Stomach (tissue), 8 donors: ENCODE measurements at regions not wholly inside any gene's neighbourhood (a gene's known extent, or its start where the extent isn't known, plus 50 kb on each side); places are given as distances from the start of the nearest gene placed in this dataset.

Experiments used
- DNase-seq, 2 donors: peaks; one replicate each; pipeline versions ENCODE4 v3.0.0 to v3.0.0-alpha.2; 2013 to 2019
- H3K27ac ChIP-seq, 5 donors: fragments of 200-600 bp in 4 of 5; sonication (generic) in 4 of 5; one replicate each; pipeline ENCODE4 v1.5.1; 2013 to 2019; ENCODE audit warnings: mild to moderate bottlenecking in 1 of 5, moderate library complexity in 1 of 5
- H3K27me3 ChIP-seq, 3 donors: fragments of 200-600 bp; sonication (generic); one replicate each; pipeline ENCODE4 v1.5.1; 2017 to 2019; ENCODE audit warnings: mixed run types in 1 of 3
- H3K36me3 ChIP-seq, 4 donors: fragments of 200-600 bp; sonication (generic); 1 replicate in 3 of 4; 2 replicates in 1 of 4; pipeline ENCODE4 v1.5.1; 2016 to 2019
- H3K4me1 ChIP-seq, 4 donors: fragments of 200-600 bp; sonication (generic); one replicate each; pipeline ENCODE4 v1.5.1; 2016 to 2019
- H3K4me3 ChIP-seq, 4 donors: fragments of 200-600 bp; sonication (generic) in 3 of 4; one replicate each; pipeline ENCODE4 v1.5.1; 2016 to 2019; ENCODE audit warnings: mild to moderate bottlenecking in 1 of 4
- H3K9me3 ChIP-seq, 4 donors: fragments of 200-600 bp; sonication (generic); one replicate each; pipeline ENCODE4 v1.5.1; 2016 to 2019
- CTCF ChIP-seq, 7 experiments: fragments of 450-650 bp in 4 of 7; fragments of 200-600 bp in 3 of 7; sonication (generic) in 3 of 7; IDR thresholded peaks; one replicate each; pipeline ENCODE4 v1.5.1; 2016 to 2019; ENCODE audit warnings: antibody characterized with exemption in 7 of 7, control low read depth in 2 of 7, mild to moderate bottlenecking in 1 of 7
- EP300 ChIP-seq: sonication (generic); formaldehyde crosslinking; IDR thresholded peaks from one replicate; pipeline ENCODE4 v1.6.1; 2017; ENCODE audit warnings: antibody characterized with exemption
- POLR2A ChIP-seq, 4 donors: fragments of 450-650 bp; IDR thresholded peaks; one replicate each; pipeline ENCODE4 v1.6.1; 2016; ENCODE audit warnings: antibody characterized with exemption in 4 of 4, control low read depth in 2 of 4, mild to moderate bottlenecking in 1 of 4, moderate library complexity in 1 of 4
- POLR2AphosphoS5 ChIP-seq, 3 donors: sonication (generic); formaldehyde crosslinking; IDR thresholded peaks; one replicate each; pipeline ENCODE4 v1.6.1; 2016; ENCODE audit warnings: antibody characterized with exemption in 3 of 3
- WGBS, 5 donors: extraction: QIAGEN DNeasy Blood & Tissue Kit in 3 of 5; methylation state at CpG; one replicate each; pipeline versions ENCODE4 v1.1.5 to v1.1.7; 2013 to 2018; 5-methylcytosine and 5-hydroxymethylcytosine counted together
- intact Hi-C: fragments of 100-400 bp; cut with DNase I; formaldehyde crosslinking; loops from one replicate; pipeline ENCODE4 v1.15.1; 2023; ENCODE audit warnings: low total_unique reads
- donor health status: healthy with polysubstance abuse.
- donor health status: Bipolar disorder and iron deficiency.
- donor health status: healthy.

GRCh38 chr20:54291339-54292010, 83.6 kb downstream of the PFDN4 start:
- DNase-seq, result no peak

GRCh38 chr20:54292185-54292584, 84.3 kb downstream of the PFDN4 start:
- intact Hi-C loops, result no loop called here
- Histone ChIP-seq H3K9me3 (no peaks in the 10 kb centered on the region), H3K27ac (no peak overlapping the region), H3K27me3 (no peaks in the 10 kb centered on the region), H3K4me3 (no peak overlapping the region), H3K36me3 (no peaks in the 10 kb centered on the region), H3K4me1 (peaks cover 0 to 5% (median 0%) of the 10 kb centered on the region in 4 donors)
- no peak for DNase-seq
- no peak for TF ChIP-seq POLR2A (IDR thresholded peaks at IDR 0.05)
- TF ChIP-seq EP300, result no peak
- no peak for TF ChIP-seq CTCF (IDR thresholded peaks at IDR 0.05)
- TF ChIP-seq POLR2AphosphoS5 (IDR thresholded peaks at IDR 0.05), result no peak
- 53 to 68% (median 57%) methylated on average over 3 of the region's 3 CpGs for WGBS, 5 donors

More at GRCh38 chr20:54291339-54292010, 83.6 kb downstream of the PFDN4 start:
- no peaks in the 10 kb centered on the region for H3K9me3 ChIP-seq
- no peak overlapping the region for H3K27ac ChIP-seq
- no peak for TF ChIP-seq EP300
- TF ChIP-seq POLR2A (IDR thresholded peaks at IDR 0.05), result no peak
- TF ChIP-seq POLR2AphosphoS5 (IDR thresholded peaks at IDR 0.05), result no peak
- no peak for TF ChIP-seq CTCF (IDR thresholded peaks at IDR 0.05)
- WGBS, 5 donors, result 68 to 79% (median 73%) methylated on average over 3 of the region's 3 CpGs
- no peak overlapping the region for H3K4me3 ChIP-seq
- no peaks in the 10 kb centered on the region for H3K36me3 ChIP-seq
- intact Hi-C loops, result no loop called here
- peaks cover 0 to 5% (median 0%) of the 10 kb centered on the region in 4 donors for H3K4me1 ChIP-seq
- H3K27me3 ChIP-seq, result no peaks in the 10 kb centered on the region

GRCh38 chr20:54293526-54293925, 85.6 kb downstream of the PFDN4 start:
- Histone ChIP-seq H3K36me3 (no peaks in the 10 kb centered on the region), H3K27ac (no peak overlapping the region), H3K9me3 (no peaks in the 10 kb centered on the region), H3K27me3 (no peaks in the 10 kb centered on the region), H3K4me3 (no peak overlapping the region), H3K4me1 (peaks cover 0 to 5% (median 0%) of the 10 kb centered on the region in 4 donors)
- intact Hi-C loops, result no loop called here
- DNase-seq, result peak in 1 of 2 donors; percentile 55
- TF ChIP-seq POLR2A (IDR thresholded peaks at IDR 0.05) (no peak), CTCF (IDR thresholded peaks at IDR 0.05) (no peak), POLR2AphosphoS5 (IDR thresholded peaks at IDR 0.05) (no peak), EP300 (no peak)
- WGBS, 5 donors, result 16 to 41% (median 28%) methylated on average over 2 of the region's 2 CpGs

GRCh38 chr20:54294094-54294493, 86.2 kb downstream of the PFDN4 start:
- DNase-seq, result no peak
- H3K27me3 ChIP-seq, result no peaks in the 10 kb centered on the region
- TF ChIP-seq POLR2AphosphoS5 (IDR thresholded peaks at IDR 0.05) (no peak), POLR2A (IDR thresholded peaks at IDR 0.05) (no peak), EP300 (no peak), CTCF (IDR thresholded peaks at IDR 0.05) (no peak)
- H3K4me1 ChIP-seq, result peaks cover 0 to 5% (median 0%) of the 10 kb centered on the region in 4 donors
- no peak overlapping the region for H3K27ac ChIP-seq
- no peak overlapping the region for H3K4me3 ChIP-seq
- H3K9me3 ChIP-seq, result no peaks in the 10 kb centered on the region
- no peaks in the 10 kb centered on the region for H3K36me3 ChIP-seq
- 42 to 60% (median 56%) methylated on average over 2 of the region's 2 CpGs for WGBS, 5 donors
- intact Hi-C loops, result no loop called here
